Loucy (cell line): ENCODE measurements at regions not wholly inside any gene's neighbourhood (a gene's known extent, or its start where the extent isn't known, plus 50 kb on each side); places are given as distances from the start of the nearest gene placed in this dataset.

Experiments used
- H2AFZ ChIP-seq: fragments of 200-600 bp; sonication (generic); 2 replicates; pipeline ENCODE4 v1.6.0; 2016; ENCODE audit warnings: antibody characterized with exemption, mild to moderate bottlenecking, low read length, moderate library complexity
- H3F3A ChIP-seq: fragments of 200-600 bp; 2 replicates; pipeline ENCODE4 v1.6.0; 2016; ENCODE audit warnings: antibody characterized with exemption, low read depth, mild to moderate bottlenecking
- H3K27me3 ChIP-seq: fragments of 200-600 bp; sonication (generic); 2 replicates; pipeline ENCODE4 v1.6.1; 2014; ENCODE audit warnings: low read length, mild to moderate bottlenecking; ENCODE audit not compliant: insufficient read depth, poor library complexity, severe bottlenecking
- H3K36me3 ChIP-seq: fragments of 200-600 bp; sonication (generic); 2 replicates; pipeline ENCODE4 v1.6.1; 2016; ENCODE audit warnings: low read length; ENCODE audit not compliant: insufficient read depth
- H3K4me1 ChIP-seq: fragments of 200-600 bp; sonication (generic); 2 replicates; pipeline ENCODE4 v1.5.1; 2014; ENCODE audit warnings: low read length, mild to moderate bottlenecking; ENCODE audit not compliant: insufficient read depth, poor library complexity, severe bottlenecking
- H3K4me2 ChIP-seq: fragments of 200-600 bp; sonication (generic); 2 replicates; pipeline ENCODE4 v1.6.0; 2014; ENCODE audit warnings: antibody characterized with exemption, low read length, low read depth, mild to moderate bottlenecking; ENCODE audit not compliant: poor library complexity, severe bottlenecking
- H3K4me3 ChIP-seq: fragments of 200-600 bp; sonication (generic); 2 replicates; pipeline ENCODE4 v1.5.1; 2014; ENCODE audit warnings: low read length, mild to moderate bottlenecking, mixed read lengths; ENCODE audit not compliant: poor library complexity, severe bottlenecking
- H3K79me2 ChIP-seq: fragments of 200-600 bp; sonication (generic); 2 replicates; pipeline ENCODE4 v1.6.1; 2014; ENCODE audit warnings: low read length; ENCODE audit not compliant: insufficient read depth
- H3K9ac ChIP-seq: fragments of 200-600 bp; sonication (generic); 2 replicates; pipeline ENCODE4 v1.6.0; 2014; ENCODE audit warnings: mild to moderate bottlenecking, low read depth, low read length, moderate library complexity; ENCODE audit not compliant: poor library complexity, severe bottlenecking
- H3K9me2 ChIP-seq: fragments of 200-600 bp; sonication (generic); replicated peaks from 2 replicates; pipeline ENCODE4 v1.6.1; 2016; ENCODE audit warnings: low read depth, low read length, mixed read lengths
- H3K9me3 ChIP-seq: fragments of 200-600 bp; sonication (generic); 2 replicates; pipeline ENCODE4 v1.6.1; 2014; ENCODE audit warnings: mild to moderate bottlenecking, antibody characterized with exemption, low read length, low read depth; ENCODE audit not compliant: insufficient read depth
- H4K20me1 ChIP-seq: fragments of 200-600 bp; sonication (generic); 2 replicates; pipeline ENCODE4 v1.6.0; 2014; ENCODE audit warnings: antibody characterized with exemption, low read length, mild to moderate bottlenecking; ENCODE audit not compliant: insufficient read depth, poor library complexity, severe bottlenecking
- EZH2phosphoT487 ChIP-seq: fragments of 200-600 bp; IDR thresholded peaks from 2 replicates; pipeline ENCODE4 v1.6.1; 2018; ENCODE audit warnings: antibody characterized with exemption, mild to moderate bottlenecking, moderate library complexity, borderline replicate concordance
- TF ChIP-seq, protein P1 (sequence below): fragments of 200-600 bp; sonication (generic); conservative IDR thresholded peaks from 2 replicates; pipeline ENCODE4 v1.5.1; 2014; ENCODE audit warnings: mild to moderate bottlenecking, antibody characterized with exemption, low read length

DNA sequence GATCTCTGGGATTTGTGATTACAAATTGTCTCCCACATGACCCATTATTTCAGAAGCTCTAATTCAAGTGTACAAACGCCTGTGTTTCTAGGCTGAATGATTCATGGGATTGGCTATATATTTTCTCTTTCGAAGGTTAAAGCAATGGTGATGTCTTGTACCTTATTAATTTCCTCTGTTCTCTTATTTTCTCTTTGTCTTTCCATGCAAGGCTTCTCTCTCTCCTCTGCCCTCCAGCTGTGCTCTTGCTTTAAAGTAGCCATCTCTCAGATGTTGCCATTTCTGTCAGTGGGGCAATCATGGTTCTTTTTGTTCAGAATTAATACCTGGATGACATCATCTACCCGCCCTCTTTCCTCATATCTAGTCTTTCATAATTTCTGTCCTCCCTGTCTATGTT is 184.3 kb upstream of the ATP10B start:
- no peaks in the 10 kb centered on the region for H3K4me1 ChIP-seq
- no peaks in the 10 kb centered on the region for H3K79me2 ChIP-seq
- TF ChIP-seq, protein P1, sequence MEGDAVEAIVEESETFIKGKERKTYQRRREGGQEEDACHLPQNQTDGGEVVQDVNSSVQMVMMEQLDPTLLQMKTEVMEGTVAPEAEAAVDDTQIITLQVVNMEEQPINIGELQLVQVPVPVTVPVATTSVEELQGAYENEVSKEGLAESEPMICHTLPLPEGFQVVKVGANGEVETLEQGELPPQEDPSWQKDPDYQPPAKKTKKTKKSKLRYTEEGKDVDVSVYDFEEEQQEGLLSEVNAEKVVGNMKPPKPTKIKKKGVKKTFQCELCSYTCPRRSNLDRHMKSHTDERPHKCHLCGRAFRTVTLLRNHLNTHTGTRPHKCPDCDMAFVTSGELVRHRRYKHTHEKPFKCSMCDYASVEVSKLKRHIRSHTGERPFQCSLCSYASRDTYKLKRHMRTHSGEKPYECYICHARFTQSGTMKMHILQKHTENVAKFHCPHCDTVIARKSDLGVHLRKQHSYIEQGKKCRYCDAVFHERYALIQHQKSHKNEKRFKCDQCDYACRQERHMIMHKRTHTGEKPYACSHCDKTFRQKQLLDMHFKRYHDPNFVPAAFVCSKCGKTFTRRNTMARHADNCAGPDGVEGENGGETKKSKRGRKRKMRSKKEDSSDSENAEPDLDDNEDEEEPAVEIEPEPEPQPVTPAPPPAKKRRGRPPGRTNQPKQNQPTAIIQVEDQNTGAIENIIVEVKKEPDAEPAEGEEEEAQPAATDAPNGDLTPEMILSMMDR: no peak
- no peak for TF ChIP-seq EZH2phosphoT487
- H3K9me2 ChIP-seq: no peaks in the 10 kb centered on the region
- no peaks in the 10 kb centered on the region for H3F3A ChIP-seq
- no peak overlapping the region for H3K4me3 ChIP-seq
- H3K27me3 ChIP-seq: no peaks in the 10 kb centered on the region
- H2AFZ ChIP-seq: no peak overlapping the region
- H3K9ac ChIP-seq: no peak overlapping the region
- no peaks in the 10 kb centered on the region for H3K36me3 ChIP-seq
- no peak overlapping the region for H3K4me2 ChIP-seq
- no peaks in the 10 kb centered on the region for H3K9me3 ChIP-seq
- H4K20me1 ChIP-seq: no peaks in the 10 kb centered on the region

DNA sequence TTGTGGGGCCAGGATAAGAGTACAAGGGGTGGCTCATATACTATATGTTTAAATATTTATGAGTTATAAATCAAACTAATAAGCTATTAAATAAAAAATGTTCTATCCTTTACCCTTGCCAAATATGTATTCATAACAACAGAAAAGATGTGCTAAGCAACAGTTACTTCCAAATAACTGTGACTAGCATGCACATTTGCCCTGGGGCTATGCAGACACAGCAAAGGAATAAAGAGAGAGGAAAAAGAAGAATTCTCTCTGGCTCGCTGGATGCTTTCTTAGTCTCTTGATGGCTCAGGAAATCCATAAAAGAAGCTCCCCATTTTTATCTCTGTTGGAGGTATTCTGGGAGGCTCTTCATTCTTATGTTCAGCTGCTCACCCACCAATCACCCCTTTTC is 182.4 kb upstream of the ATP10B start:
- H3K4me1 ChIP-seq: no peaks in the 10 kb centered on the region
- TF ChIP-seq EZH2phosphoT487: no peak
- TF ChIP-seq, protein P1: no peak
- no peaks in the 10 kb centered on the region for H4K20me1 ChIP-seq
- H3F3A ChIP-seq: no peaks in the 10 kb centered on the region
- H3K4me3 ChIP-seq: no peak overlapping the region
- H3K9me2 ChIP-seq: no peaks in the 10 kb centered on the region
- H3K9me3 ChIP-seq: no peaks in the 10 kb centered on the region
- H3K9ac ChIP-seq: no peak overlapping the region
- no peaks in the 10 kb centered on the region for H3K79me2 ChIP-seq
- no peak overlapping the region for H3K4me2 ChIP-seq
- H2AFZ ChIP-seq: no peak overlapping the region
- no peaks in the 10 kb centered on the region for H3K36me3 ChIP-seq
- no peaks in the 10 kb centered on the region for H3K27me3 ChIP-seq

DNA sequence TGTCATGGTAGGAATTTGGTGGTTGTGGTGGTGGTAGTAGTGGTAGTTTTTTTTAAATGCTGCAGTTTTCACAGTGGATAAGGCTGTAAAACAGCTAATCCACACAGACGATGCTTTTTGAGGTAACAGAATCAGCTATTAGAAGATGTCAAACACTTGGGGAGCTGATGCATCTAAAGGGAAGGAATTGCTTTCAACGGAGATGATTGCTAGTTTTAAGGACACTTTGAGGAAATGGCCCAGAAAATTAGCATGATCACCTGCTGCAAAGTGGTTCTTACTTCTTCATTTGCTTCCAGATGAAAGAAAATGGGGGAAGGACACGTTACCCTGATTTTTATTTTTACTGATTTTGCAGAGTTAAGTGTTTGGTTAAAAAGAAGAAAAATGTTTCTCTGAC is 178.2 kb upstream of the ATP10B start:
- Histone ChIP-seq H3K79me2 (no peaks in the 10 kb centered on the region), H3K9me3 (no peaks in the 10 kb centered on the region), H3K4me1 (no peaks in the 10 kb centered on the region), H3K4me3 (no peak overlapping the region), H3K27me3 (no peaks in the 10 kb centered on the region), H3F3A (no peaks in the 10 kb centered on the region), H3K4me2 (no peak overlapping the region), H3K36me3 (no peaks in the 10 kb centered on the region), H2AFZ (no peak overlapping the region), H3K9me2 (no peaks in the 10 kb centered on the region), H4K20me1 (no peaks in the 10 kb centered on the region), H3K9ac (no peak overlapping the region)
- TF ChIP-seq, protein P1: no peak
- no peak for TF ChIP-seq EZH2phosphoT487
